ENCODE measurements at regions not wholly inside any gene's neighbourhood (a gene's known extent, or its start where the extent isn't known, plus 50 kb on each side); places are given as distances from the start of the nearest gene placed in this dataset.

DNA sequence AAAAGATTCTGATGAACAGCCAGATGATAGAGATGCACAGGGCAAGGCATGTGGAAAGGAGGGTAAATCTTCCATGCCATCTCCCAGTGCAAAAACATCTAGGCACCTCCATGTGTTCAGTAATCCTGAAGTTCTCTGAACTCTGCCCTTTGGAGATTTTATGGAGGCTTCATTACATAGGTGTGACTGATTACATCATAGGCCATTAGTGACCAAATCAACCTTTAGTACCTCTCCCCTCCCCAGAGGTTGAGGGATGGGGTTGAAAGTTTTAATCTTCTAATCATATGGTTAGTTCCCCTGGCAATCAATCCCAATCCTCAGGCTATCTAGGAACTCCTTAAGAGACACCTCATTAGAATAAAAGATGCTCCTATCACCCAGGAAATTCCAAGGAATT is 2190.2 kb upstream of the PIK3C3 start:
- Histone ChIP-seq H3K36me3 (no peaks in the 10 kb centered on the region), H3K4me1 (ENCODE audit: low read depth) (no peaks in the 10 kb centered on the region), H3K9me3 (ENCODE audit: low read depth) (no peaks in the 10 kb centered on the region), H3K4me3 (no peak overlapping the region), H3K27ac (no peak overlapping the region), H3K27me3 (no peaks in the 10 kb centered on the region)
- TF ChIP-seq, protein P1, sequence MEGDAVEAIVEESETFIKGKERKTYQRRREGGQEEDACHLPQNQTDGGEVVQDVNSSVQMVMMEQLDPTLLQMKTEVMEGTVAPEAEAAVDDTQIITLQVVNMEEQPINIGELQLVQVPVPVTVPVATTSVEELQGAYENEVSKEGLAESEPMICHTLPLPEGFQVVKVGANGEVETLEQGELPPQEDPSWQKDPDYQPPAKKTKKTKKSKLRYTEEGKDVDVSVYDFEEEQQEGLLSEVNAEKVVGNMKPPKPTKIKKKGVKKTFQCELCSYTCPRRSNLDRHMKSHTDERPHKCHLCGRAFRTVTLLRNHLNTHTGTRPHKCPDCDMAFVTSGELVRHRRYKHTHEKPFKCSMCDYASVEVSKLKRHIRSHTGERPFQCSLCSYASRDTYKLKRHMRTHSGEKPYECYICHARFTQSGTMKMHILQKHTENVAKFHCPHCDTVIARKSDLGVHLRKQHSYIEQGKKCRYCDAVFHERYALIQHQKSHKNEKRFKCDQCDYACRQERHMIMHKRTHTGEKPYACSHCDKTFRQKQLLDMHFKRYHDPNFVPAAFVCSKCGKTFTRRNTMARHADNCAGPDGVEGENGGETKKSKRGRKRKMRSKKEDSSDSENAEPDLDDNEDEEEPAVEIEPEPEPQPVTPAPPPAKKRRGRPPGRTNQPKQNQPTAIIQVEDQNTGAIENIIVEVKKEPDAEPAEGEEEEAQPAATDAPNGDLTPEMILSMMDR (IDR thresholded peaks at IDR 0.05; ENCODE audit: low read depth, low read length): no peak
- DNase-seq (ENCODE audit: low read depth in 1 of 2, low spot score in 1 of 2): no peak

DNA sequence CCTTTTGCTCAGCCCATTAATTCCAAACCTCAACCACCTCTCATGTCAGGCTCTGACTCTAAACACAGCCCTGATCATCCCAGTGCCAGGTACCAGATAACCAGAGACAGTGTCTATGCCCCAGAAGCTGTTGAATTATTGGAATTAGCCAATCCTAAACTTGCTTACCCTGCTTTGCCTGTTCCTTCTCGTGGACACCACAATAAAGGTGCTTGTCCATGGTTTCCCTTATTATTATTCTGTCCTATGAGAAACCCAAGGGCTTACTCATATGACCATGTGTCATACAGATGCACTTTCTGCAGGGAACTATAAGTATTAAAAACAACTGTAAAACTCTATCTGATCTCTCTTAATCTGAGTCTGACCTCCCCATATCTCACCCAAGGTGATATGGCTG is 2193.8 kb upstream of the PIK3C3 start:
- Histone ChIP-seq H3K9me3 (ENCODE audit: low read depth) (no peaks in the 10 kb centered on the region), H3K4me1 (ENCODE audit: low read depth) (no peaks in the 10 kb centered on the region), H3K27ac (no peak overlapping the region), H3K27me3 (no peaks in the 10 kb centered on the region), H3K4me3 (no peak overlapping the region), H3K36me3 (no peaks in the 10 kb centered on the region)
- TF ChIP-seq, protein P1 (IDR thresholded peaks at IDR 0.05; ENCODE audit: low read depth, low read length): no peak
- no peak for DNase-seq (ENCODE audit: low read depth in 1 of 2, low spot score in 1 of 2)

GRCh38 chr18:39759926-39760325 is 2194.3 kb upstream of the CELF4 start:
- TF ChIP-seq, protein P1 (IDR thresholded peaks at IDR 0.05; ENCODE audit: low read depth, low read length): no peak
- DNase-seq (ENCODE audit: low read depth in 1 of 2, low spot score in 1 of 2): no peak
- H3K4me3 ChIP-seq: no peak overlapping the region
- H3K27ac ChIP-seq: no peak overlapping the region
- H3K9me3 ChIP-seq (ENCODE audit: low read depth): no peaks in the 10 kb centered on the region
- no peaks in the 10 kb centered on the region for H3K36me3 ChIP-seq
- no peaks in the 10 kb centered on the region for H3K27me3 ChIP-seq
- no peaks in the 10 kb centered on the region for H3K4me1 ChIP-seq (ENCODE audit: low read depth)

DNA sequence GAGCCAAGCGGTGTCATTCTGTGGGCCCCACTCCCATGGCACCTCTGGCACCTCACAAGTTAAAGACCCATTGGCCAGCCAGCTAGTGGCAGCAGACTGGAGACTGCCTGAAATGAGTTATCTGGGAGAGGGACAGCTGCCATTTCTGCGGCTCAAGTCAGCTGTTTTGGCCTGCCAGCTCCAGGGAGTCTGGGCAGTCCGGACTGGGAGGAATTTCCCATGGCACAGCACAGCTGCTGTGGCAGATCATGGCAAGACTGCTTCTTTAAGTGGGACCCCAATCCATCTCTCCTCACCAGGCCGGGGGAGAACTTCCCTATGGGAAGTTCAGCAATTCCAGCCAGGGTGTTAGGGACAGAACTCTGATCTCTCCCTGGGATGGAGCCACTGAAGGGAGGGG is 2187.6 kb upstream of the CELF4 start:
- H3K27ac ChIP-seq: no peak overlapping the region
- no peaks in the 10 kb centered on the region for H3K27me3 ChIP-seq
- no peaks in the 10 kb centered on the region for H3K9me3 ChIP-seq (ENCODE audit: low read depth)
- no peak for DNase-seq (ENCODE audit: low read depth in 1 of 2, low spot score in 1 of 2)
- TF ChIP-seq, protein P1 (IDR thresholded peaks at IDR 0.05; ENCODE audit: low read depth, low read length): no peak
- no peaks in the 10 kb centered on the region for H3K4me1 ChIP-seq (ENCODE audit: low read depth)
- no peaks in the 10 kb centered on the region for H3K36me3 ChIP-seq
- no peak overlapping the region for H3K4me3 ChIP-seq

- Histone ChIP-seq H3K27me3 (no peaks in the 10 kb centered on the region), H3K9me3 (ENCODE audit: low read depth) (no peaks in the 10 kb centered on the region), H3K27ac (no peak overlapping the region), H3K36me3 (no peaks in the 10 kb centered on the region), H3K4me1 (ENCODE audit: low read depth) (no peaks in the 10 kb centered on the region), H3K4me3 (no peak overlapping the region)
- TF ChIP-seq, protein P1 (IDR thresholded peaks at IDR 0.05; ENCODE audit: low read depth, low read length): no peak
- DNase-seq (ENCODE audit: low read depth in 1 of 2, low spot score in 1 of 2): no peak
Measured at GRCh38 chr18:39752351-39752750, 2186.8 kb upstream of the CELF4 start.

DNA sequence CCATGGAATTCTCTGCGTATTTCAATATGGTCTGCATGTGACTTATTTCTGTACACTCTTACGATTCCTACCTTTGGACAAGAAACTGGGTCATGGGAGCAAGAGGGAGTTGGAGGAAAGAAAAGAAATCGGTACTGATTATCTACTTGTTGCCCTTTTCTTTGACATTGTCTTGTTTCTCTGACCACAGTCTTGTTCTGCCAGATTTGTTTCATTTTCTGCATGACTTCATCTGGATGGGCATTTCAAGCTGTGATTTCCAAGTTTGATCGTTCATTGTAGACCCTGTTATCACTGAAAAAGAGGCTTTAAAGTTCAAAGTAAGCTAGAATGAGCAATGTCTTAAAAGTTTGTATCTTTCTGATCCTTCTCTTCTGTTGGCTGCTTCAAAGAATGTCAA is 2186.3 kb upstream of the CELF4 start:
- H3K4me1 ChIP-seq (ENCODE audit: low read depth): no peaks in the 10 kb centered on the region
- H3K4me3 ChIP-seq: no peak overlapping the region
- TF ChIP-seq, protein P1 (IDR thresholded peaks at IDR 0.05; ENCODE audit: low read depth, low read length): no peak
- no peak for DNase-seq (ENCODE audit: low read depth in 1 of 2, low spot score in 1 of 2)
- no peak overlapping the region for H3K27ac ChIP-seq
- no peaks in the 10 kb centered on the region for H3K36me3 ChIP-seq
- H3K9me3 ChIP-seq (ENCODE audit: low read depth): no peaks in the 10 kb centered on the region
- H3K27me3 ChIP-seq: no peaks in the 10 kb centered on the region

All from cardiac muscle cell (in vitro differentiated cells and primary cell).